ENCODE measurements at regions not wholly inside any gene's neighbourhood (a gene's known extent, or its start where the extent isn't known, plus 50 kb on each side); places are given as distances from the start of the nearest gene placed in this dataset.

GRCh38 chr10:76642358-76642757 lies 995.2 kb downstream of the KCNMA1 start:
- TF ChIP-seq CTCF (IDR thresholded peaks at IDR 0.05) (no peak), POLR2A (IDR thresholded peaks at IDR 0.05) (no peak)
